CD4-positive, alpha-beta memory T cell (primary cell): ENCODE measurements at regions not wholly inside any gene's neighbourhood (a gene's known extent, or its start where the extent isn't known, plus 50 kb on each side); places are given as distances from the start of the nearest gene placed in this dataset.

Source experiments
- CTCF ChIA-PET: fragments of 350-600 bp; sonication (Branson Sonifier 250); formaldehyde crosslinking; loops from one replicate; lab custom pipeline; 2021; ENCODE audit warnings: inconsistent platforms; ENCODE audit not compliant: partially characterized antibody; lab: Charles Lee
- POLR2A ChIA-PET: fragments of 350-600 bp; sonication (Branson Sonifier 250); formaldehyde crosslinking; loops from one replicate; lab custom pipeline; 2021; ENCODE audit not compliant: partially characterized antibody; lab: Charles Lee
- DNase-seq, 5 donors: peaks; one replicate each; pipeline versions ENCODE4 v3.0.0 to v3.0.0-alpha.2; 2020 to 2022; ENCODE audit warnings: mixed read lengths in 1 of 5
- H3K27ac ChIP-seq: one replicate; pipeline ENCODE4 v1.7.0; 2013; ENCODE audit warnings: low read depth, low read length
- H3K27me3 ChIP-seq: 2 replicates; pipeline ENCODE4 v1.7.0; 2013; ENCODE audit warnings: mild to moderate bottlenecking, low read length, moderate library complexity; ENCODE audit not compliant: insufficient read depth
- H3K36me3 ChIP-seq: 2 replicates; pipeline ENCODE4 v1.7.0; 2013; ENCODE audit warnings: mild to moderate bottlenecking, low read length, moderate library complexity; ENCODE audit not compliant: insufficient read depth
- H3K4me1 ChIP-seq: 2 replicates; pipeline ENCODE4 v1.7.0; 2013; ENCODE audit warnings: mild to moderate bottlenecking, low read length, moderate library complexity; ENCODE audit not compliant: insufficient read depth
- H3K4me3 ChIP-seq, 2 donors: one replicate each; pipeline ENCODE4 v1.7.0; 2013; ENCODE audit warnings: low read length in 2 of 2, mild to moderate bottlenecking in 1 of 2
- H3K9me3 ChIP-seq, 2 donors: one replicate each; pipeline ENCODE4 v1.7.0; 2013; ENCODE audit warnings: low read length in 2 of 2, control low read depth in 1 of 2; ENCODE audit not compliant: control insufficient read depth in 1 of 2
- H3K27ac Mint-ChIP-seq, 7 donors: one replicate each; pipeline ENCODE4 v1.8.0; 2020 to 2021; ENCODE audit warnings: mixed read lengths in 7 of 7, mild to moderate bottlenecking in 6 of 7, inconsistent platforms in 3 of 7, moderate library complexity in 3 of 7
- H3K27me3 Mint-ChIP-seq, 2 donors: one replicate each; pipeline ENCODE4 v1.8.0; 2020 to 2021; ENCODE audit warnings: mixed read lengths in 2 of 2
- H3K36me3 Mint-ChIP-seq, 2 donors: one replicate each; pipeline ENCODE4 v1.8.0; 2020 to 2021; ENCODE audit warnings: mixed read lengths in 2 of 2, inconsistent platforms in 1 of 2, mild to moderate bottlenecking in 1 of 2
- H3K4me1 Mint-ChIP-seq, 4 donors: one replicate each; pipeline ENCODE4 v1.8.0; 2020 to 2021; ENCODE audit warnings: mixed read lengths in 4 of 4, mild to moderate bottlenecking in 1 of 4
- H3K4me3 Mint-ChIP-seq, 8 donors: one replicate each; pipeline ENCODE4 v1.8.0; 2020 to 2021; ENCODE audit warnings: mixed read lengths in 8 of 8, mild to moderate bottlenecking in 7 of 8, moderate library complexity in 6 of 8, inconsistent platforms in 3 of 8
- H3K9me3 Mint-ChIP-seq, 8 donors: one replicate each; pipeline ENCODE4 v1.8.0; 2020 to 2021; ENCODE audit warnings: mixed read lengths in 8 of 8, mild to moderate bottlenecking in 5 of 8, inconsistent platforms in 3 of 8, moderate library complexity in 1 of 8
- intact Hi-C: fragments of 100-400 bp; cut with micrococcal nuclease; formaldehyde crosslinking; loops from one replicate; pipeline ENCODE4 v1.15.1; 2023

GRCh38 chr1:38600905-38601304, 258.7 kb downstream of the RRAGC start:
- no peaks in the 10 kb centered on the region for H3K27me3 ChIP-seq
- no peaks in the 10 kb centered on the region for H3K36me3 ChIP-seq
- Mint-ChIP-seq H3K36me3 (no peaks in the 10 kb centered on the region), H3K27ac (no peak overlapping the region), H3K4me3 (no peak overlapping the region), H3K4me1 (no peaks in the 10 kb centered on the region), H3K9me3 (peaks cover 0 to 4% (median 0%) of the 10 kb centered on the region in 8 donors), H3K27me3 (peaks cover 16 to 20% of the 10 kb centered on the region in 2 donors)
- H3K4me1 ChIP-seq = no peaks in the 10 kb centered on the region
- intact Hi-C loops = no loop called here
- DNase-seq = no peak
- CTCF ChIA-PET = no interaction called here
- H3K27ac ChIP-seq = no peak overlapping the region
- H3K4me3 ChIP-seq = no peak overlapping the region
- no peaks in the 10 kb centered on the region for H3K9me3 ChIP-seq
- POLR2A ChIA-PET = no interaction called here

GRCh38 chr1:38600286-38600685, 259.3 kb downstream of the RRAGC start:
- H3K27ac Mint-ChIP-seq = no peak overlapping the region
- no peaks in the 10 kb centered on the region for H3K27me3 ChIP-seq
- ChIA-PET POLR2A (no interaction called here), CTCF (no interaction called here)
- H3K9me3 Mint-ChIP-seq = peaks cover 0 to 6% (median 1%) of the 10 kb centered on the region in 8 donors
- no peak overlapping the region for H3K4me3 ChIP-seq
- no peaks in the 10 kb centered on the region for H3K4me1 ChIP-seq
- no peaks in the 10 kb centered on the region for H3K9me3 ChIP-seq
- H3K27me3 Mint-ChIP-seq = peaks cover 21 to 24% of the 10 kb centered on the region in 2 donors
- H3K27ac ChIP-seq = no peak overlapping the region
- no peak for DNase-seq
- no peaks in the 10 kb centered on the region for H3K36me3 Mint-ChIP-seq
- H3K36me3 ChIP-seq = no peaks in the 10 kb centered on the region
- no peak overlapping the region for H3K4me3 Mint-ChIP-seq
- no peaks in the 10 kb centered on the region for H3K4me1 Mint-ChIP-seq
- intact Hi-C loops = no loop called here

- Mint-ChIP-seq H3K4me3 (no peak overlapping the region), H3K27me3 (peaks cover 23 to 28% of the 10 kb centered on the region in 2 donors), H3K9me3 (peaks cover 0 to 24% (median 16%) of the 10 kb centered on the region in 8 donors), H3K27ac (no peak overlapping the region), H3K36me3 (peaks cover 0 to 3% of the 10 kb centered on the region in 2 donors), H3K4me1 (no peaks in the 10 kb centered on the region)
- H3K4me1 ChIP-seq = no peaks in the 10 kb centered on the region
- H3K4me3 ChIP-seq = no peak overlapping the region
- no peaks in the 10 kb centered on the region for H3K36me3 ChIP-seq
- intact Hi-C loops = no loop called here
- no peak overlapping the region for H3K27ac ChIP-seq
- ChIA-PET POLR2A (no interaction called here), CTCF (no interaction called here)
- no peak for DNase-seq
- H3K9me3 ChIP-seq = no peaks in the 10 kb centered on the region
- no peaks in the 10 kb centered on the region for H3K27me3 ChIP-seq
These were observed 261.5 kb downstream of the RRAGC start for GRCh38 chr1:38598118-38598517.

- Mint-ChIP-seq H3K9me3 (peaks cover 0 to 18% (median 13%) of the 10 kb centered on the region in 8 donors), H3K27me3 (peaks cover 2 to 5% of the 10 kb centered on the region in 2 donors), H3K36me3 (no peaks in the 10 kb centered on the region), H3K4me3 (no peak overlapping the region), H3K27ac (no peak overlapping the region), H3K4me1 (peaks cover 0 to 6% (median 2%) of the 10 kb centered on the region in 4 donors)
- Histone ChIP-seq H3K9me3 (no peaks in the 10 kb centered on the region), H3K27ac (no peak overlapping the region), H3K36me3 (no peaks in the 10 kb centered on the region), H3K27me3 (no peaks in the 10 kb centered on the region), H3K4me3 (no peak overlapping the region), H3K4me1 (no peaks in the 10 kb centered on the region)
- ChIA-PET CTCF (interaction anchor here (0.9 kb wide), 1 partner anchor 230 kb away, joined by 3 read pairs; no protein-coding TSS in a partner anchor), POLR2A (no interaction called here)
- intact Hi-C loops = loop anchor here (5.0 kb wide), 1 partner anchor 227 kb away; no protein-coding TSS in a partner anchor
- DNase-seq = no peak
These were observed 270.5 kb downstream of the RRAGC start for GRCh38 chr1:38589036-38589435.

- no peaks in the 10 kb centered on the region for H3K4me1 ChIP-seq
- CTCF ChIA-PET = interaction anchor here (0.9 to 1.1 kb wide), 2 partner anchors 98 to 101 kb away, joined by 3 read pairs; no protein-coding TSS in a partner anchor
- no peak for DNase-seq
These were observed 271.8 kb downstream of the RRAGC start for GRCh38 chr1:38587766-38588165.

DNA sequence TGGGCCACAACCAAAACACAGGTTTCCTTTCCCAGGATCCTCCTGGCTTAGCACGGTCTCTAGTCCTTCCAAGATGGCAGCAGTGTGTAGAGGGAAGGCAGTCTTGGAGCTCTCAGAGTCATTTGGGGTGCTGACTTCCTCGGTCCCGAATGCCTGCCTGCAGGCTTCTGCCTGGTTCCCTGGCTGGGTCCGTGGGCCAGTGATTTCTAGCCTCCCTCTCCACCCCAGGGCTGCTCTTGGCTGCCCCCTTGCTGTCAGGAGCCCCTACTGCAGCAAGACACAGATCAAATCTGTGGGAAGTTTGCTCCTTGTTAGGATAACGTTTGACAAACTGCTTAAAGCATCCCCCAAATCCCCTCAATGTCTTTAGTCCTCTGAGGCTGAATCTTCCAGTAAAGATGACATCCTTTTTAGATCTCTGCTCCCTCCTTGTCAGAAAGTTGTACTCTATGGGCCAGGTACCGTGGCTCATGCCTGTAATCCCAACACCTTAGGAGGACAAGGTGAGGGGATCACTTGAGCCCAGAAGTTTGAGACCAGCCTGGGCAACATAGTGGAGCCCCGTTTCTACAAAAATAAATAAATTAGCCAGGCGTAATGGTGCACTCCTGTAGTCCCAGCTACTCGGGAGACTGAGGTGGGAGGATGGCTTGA, 272.5 kb downstream of the RRAGC start:
- DNase-seq = peak in 4 of 5 donors; percentile 26 to 39 (median 36)
- peaks cover 0 to 5% (median under 1%) of the 10 kb centered on the region in 8 donors for H3K9me3 Mint-ChIP-seq
- Histone ChIP-seq H3K4me3 (no peak overlapping the region), H3K27ac (no peak overlapping the region), H3K36me3 (no peaks in the 10 kb centered on the region), H3K9me3 (no peaks in the 10 kb centered on the region), H3K27me3 (no peaks in the 10 kb centered on the region), H3K4me1 (no peaks in the 10 kb centered on the region)
- H3K4me1 Mint-ChIP-seq = peaks cover 0 to 8% (median 2%) of the 10 kb centered on the region in 4 donors
- H3K4me3 Mint-ChIP-seq = peak overlapping the region in 1 of 8 donors; percentile 39
- H3K36me3 Mint-ChIP-seq = no peaks in the 10 kb centered on the region
- ChIA-PET CTCF (interaction anchor here (0.9 to 2.2 kb wide), 5 partner anchors 11 to 101 kb away, joined by 3 to 7 read pairs (median 3); no protein-coding TSS in a partner anchor), POLR2A (no interaction called here)
- intact Hi-C loops = loop anchor here (1.0 to 5.0 kb wide), 3 partner anchors 97 to 561 kb away; no protein-coding TSS in a partner anchor
- H3K27ac Mint-ChIP-seq = no peak overlapping the region
- peaks cover 5 to 13% of the 10 kb centered on the region in 2 donors for H3K27me3 Mint-ChIP-seq

More at GRCh38 chr1:38587766-38588165, 271.8 kb downstream of the RRAGC start:
- intact Hi-C loops = loop anchor here (1.0 to 5.0 kb wide), 3 partner anchors 97 to 561 kb away; no protein-coding TSS in a partner anchor
- peaks cover 0 to 9% (median 5%) of the 10 kb centered on the region in 8 donors for H3K9me3 Mint-ChIP-seq
- H3K36me3 ChIP-seq = no peaks in the 10 kb centered on the region
- H3K9me3 ChIP-seq = no peaks in the 10 kb centered on the region
- no peak overlapping the region for H3K4me3 Mint-ChIP-seq
- H3K27me3 ChIP-seq = no peaks in the 10 kb centered on the region
- H3K27me3 Mint-ChIP-seq = peaks cover 2 to 10% of the 10 kb centered on the region in 2 donors
- H3K27ac ChIP-seq = no peak overlapping the region
- no peak overlapping the region for H3K4me3 ChIP-seq
- no peak overlapping the region for H3K27ac Mint-ChIP-seq
- H3K4me1 Mint-ChIP-seq = peaks cover 0 to 8% (median 2%) of the 10 kb centered on the region in 4 donors
- POLR2A ChIA-PET = no interaction called here
- H3K36me3 Mint-ChIP-seq = no peaks in the 10 kb centered on the region

- Mint-ChIP-seq H3K27me3 (peaks cover 5 to 16% of the 10 kb centered on the region in 2 donors), H3K36me3 (no peaks in the 10 kb centered on the region), H3K4me1 (peaks cover 0 to 8% (median 2%) of the 10 kb centered on the region in 4 donors), H3K9me3 (peaks cover 0 to 8% (median 0%) of the 10 kb centered on the region in 8 donors), H3K27ac (no peak overlapping the region), H3K4me3 (no peak overlapping the region)
- Histone ChIP-seq H3K4me3 (no peak overlapping the region), H3K9me3 (no peaks in the 10 kb centered on the region), H3K36me3 (no peaks in the 10 kb centered on the region), H3K27ac (no peak overlapping the region), H3K27me3 (no peaks in the 10 kb centered on the region), H3K4me1 (no peaks in the 10 kb centered on the region)
- ChIA-PET POLR2A (no interaction called here), CTCF (interaction anchor here (0.9 to 2.2 kb wide), 5 partner anchors 10 to 483 kb away, joined by 3 to 7 read pairs (median 3); no protein-coding TSS in a partner anchor)
- intact Hi-C loops = loop anchor here (5.0 kb wide), 1 partner anchor 224 kb away; no protein-coding TSS in a partner anchor
- DNase-seq = no peak
These were observed 273.6 kb downstream of the RRAGC start for GRCh38 chr1:38585971-38586370.
